ENCODE measurements at regions not wholly inside any gene's neighbourhood (a gene's known extent, or its start where the extent isn't known, plus 50 kb on each side); places are given as distances from the start of the nearest gene placed in this dataset.
"Not testable (repeated sequence)": the region's sequence is repeated elsewhere in the genome, so short reads cannot be mapped to it uniquely, and the experiment has no call there.

DNA sequence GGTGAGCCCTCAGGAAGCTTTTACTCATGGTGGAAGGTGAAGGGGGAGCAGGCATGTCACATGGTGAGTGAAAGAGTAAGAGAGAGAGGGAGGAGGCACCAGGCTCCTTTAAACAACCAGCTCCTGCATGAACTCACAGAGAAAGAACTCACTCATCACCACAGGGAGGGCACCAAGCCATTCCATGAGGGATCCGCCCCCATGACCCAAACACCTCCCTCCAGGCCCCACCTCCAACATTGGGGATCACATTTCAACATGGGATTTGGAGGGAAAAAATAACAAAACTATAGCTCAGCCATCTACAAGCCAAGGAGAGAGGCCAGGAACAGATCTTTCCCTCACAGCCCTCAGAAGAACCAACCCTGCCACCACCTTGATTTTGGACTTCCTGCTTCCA, 153.9 kb downstream of the GOLGA8K start:
- H3K4me3 ChIP-seq; H3K9me3 ChIP-seq; H3K4me1 ChIP-seq; H3K27ac ChIP-seq; H3K27me3 ChIP-seq; H3K36me3 ChIP-seq; intact Hi-C loops (cut with DNase I); DNase-seq: not testable (repeated sequence)
- WGBS, 2 donors, result no CpG with 5 or more reads among the region's 1 CpG

DNA sequence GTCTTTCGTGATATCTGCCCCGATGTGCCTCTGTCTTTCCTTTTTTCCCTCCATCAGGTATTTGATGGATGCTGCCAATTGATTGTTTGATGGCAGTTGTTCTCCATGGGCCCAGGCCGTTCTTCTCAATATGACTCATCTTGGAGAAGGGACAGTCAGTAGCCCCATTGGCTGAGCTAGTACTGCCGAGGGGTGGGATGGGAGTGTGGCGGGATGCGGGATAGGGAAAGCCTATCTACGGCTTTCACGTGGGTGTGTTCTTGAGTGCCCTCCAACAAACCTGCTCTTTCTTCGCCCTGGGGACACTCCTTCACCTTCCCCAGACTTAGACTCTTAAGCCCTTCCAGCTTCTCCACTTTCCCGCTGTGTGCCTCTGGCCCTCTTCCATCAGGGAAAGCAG, 159.4 kb downstream of the GOLGA8K start:
- H3K4me1 ChIP-seq; H3K4me3 ChIP-seq; H3K36me3 ChIP-seq; intact Hi-C loops (cut with DNase I); DNase-seq; H3K9me3 ChIP-seq; H3K27ac ChIP-seq; H3K27me3 ChIP-seq: not testable (repeated sequence)
- WGBS, 2 donors, result no CpG with 5 or more reads among the region's 10 CpGs

DNA sequence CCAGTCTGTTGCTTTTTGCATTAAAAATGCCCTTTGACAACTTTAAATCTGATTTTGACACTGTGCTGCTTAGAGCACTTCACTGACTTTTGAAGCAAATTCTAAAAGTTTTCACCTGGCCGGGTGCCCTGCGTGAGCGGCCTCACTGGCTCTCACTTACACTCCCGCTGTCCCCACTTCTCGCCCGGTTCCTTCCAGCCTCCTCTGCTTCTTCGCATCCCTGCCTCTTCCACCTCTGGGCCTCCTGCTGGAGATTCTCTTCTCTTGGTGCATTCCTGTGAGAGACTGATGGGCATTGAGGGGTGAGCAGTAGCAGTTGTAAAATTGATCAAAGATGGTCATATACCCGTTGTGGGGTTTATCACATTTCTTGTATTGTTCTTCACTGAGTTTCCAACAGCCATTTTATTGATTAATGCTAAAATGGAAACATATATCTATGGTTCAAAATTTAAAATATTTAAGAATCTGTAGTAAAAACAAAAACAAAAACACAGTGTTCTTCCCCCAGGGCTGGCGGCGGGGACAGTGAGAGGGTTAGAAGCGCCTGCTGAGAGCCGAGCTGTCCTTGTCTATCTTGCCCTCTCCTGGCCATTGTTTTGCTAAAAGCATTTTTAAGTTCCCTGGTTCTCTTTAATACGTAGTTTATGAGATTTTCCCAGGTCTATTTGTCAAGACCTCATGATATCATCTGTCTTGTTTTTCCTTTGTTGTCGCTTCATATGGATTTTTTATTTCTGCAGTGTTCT, 160.1 kb downstream of the GOLGA8K start:
- H3K9me3 ChIP-seq; intact Hi-C loops (cut with DNase I); H3K4me3 ChIP-seq; H3K27ac ChIP-seq; H3K4me1 ChIP-seq; DNase-seq; H3K27me3 ChIP-seq; H3K36me3 ChIP-seq: not testable (repeated sequence)
- WGBS, 2 donors, result 94 to 95% methylated on average over 7 of the region's 14 CpGs

DNA sequence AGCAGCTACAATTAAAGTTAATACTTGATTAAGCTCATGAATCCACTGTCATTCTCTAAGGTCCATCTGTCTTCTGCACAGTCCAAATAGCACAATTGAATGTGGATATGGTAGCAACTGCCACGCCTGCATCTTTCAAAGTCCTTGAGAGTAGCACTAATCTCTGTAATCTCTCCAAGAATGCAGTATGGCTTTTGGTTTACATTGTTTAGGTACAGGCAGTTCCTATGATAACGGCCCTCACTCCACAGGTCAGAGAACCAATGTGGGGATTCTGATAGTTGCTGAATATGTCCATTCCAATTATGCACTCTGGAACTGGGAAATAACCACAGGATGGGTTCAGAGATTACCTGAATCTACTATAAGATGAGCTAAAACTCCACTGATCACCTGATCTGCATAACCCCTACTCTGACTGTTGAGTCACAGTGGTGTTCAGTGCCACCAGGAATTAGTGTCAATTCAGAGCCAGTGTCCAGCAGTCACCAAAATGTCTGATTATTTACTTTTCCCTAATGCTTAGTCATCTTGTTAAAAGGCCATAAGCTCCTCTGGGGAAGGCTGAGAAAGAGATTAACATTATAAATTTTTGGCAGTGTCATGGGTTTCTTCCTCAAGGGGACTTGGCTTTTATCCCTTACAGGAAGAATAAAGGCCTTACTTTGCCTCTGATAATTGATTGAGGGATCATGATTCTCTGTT, 175.5 kb downstream of the GOLGA8K start:
- H3K4me1 ChIP-seq; intact Hi-C loops (cut with DNase I); DNase-seq; H3K9me3 ChIP-seq; H3K27ac ChIP-seq; H3K36me3 ChIP-seq; H3K27me3 ChIP-seq; H3K4me3 ChIP-seq: not testable (repeated sequence)
- WGBS, 2 donors, result no CpG with 5 or more reads among the region's 2 CpGs

DNA sequence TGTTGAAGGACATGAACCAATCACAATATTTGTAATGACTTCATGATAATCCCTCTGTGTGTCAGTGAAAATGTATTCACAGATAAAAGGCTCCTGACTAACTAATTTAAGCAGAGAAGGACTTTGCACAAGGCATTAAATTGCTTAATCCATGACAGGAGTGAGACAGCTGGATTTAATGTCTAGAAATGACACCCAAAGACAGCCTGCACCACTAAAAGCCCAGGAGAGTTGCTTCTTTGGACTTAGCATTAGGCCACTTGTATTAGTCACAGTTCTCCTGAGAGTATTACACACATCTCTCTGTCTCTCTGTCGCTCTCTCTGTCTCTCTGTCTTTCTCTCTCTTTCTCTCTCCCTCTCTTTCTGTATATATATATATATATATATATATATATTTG, 180.4 kb downstream of the GOLGA8K start:
- Histone ChIP-seq H3K9me3 (no peaks in the 10 kb centered on the region), H3K27ac (no peak overlapping the region), H3K27me3 (no peaks in the 10 kb centered on the region), H3K36me3 (no peaks in the 10 kb centered on the region), H3K4me3 (no peak overlapping the region), H3K4me1 (no peaks in the 10 kb centered on the region)
- intact Hi-C loops (cut with DNase I), result no loop called here
- DNase-seq, result no peak
- no peak for TF ChIP-seq POLR2A (IDR thresholded peaks at IDR 0.05)
- TF ChIP-seq, protein P1, sequence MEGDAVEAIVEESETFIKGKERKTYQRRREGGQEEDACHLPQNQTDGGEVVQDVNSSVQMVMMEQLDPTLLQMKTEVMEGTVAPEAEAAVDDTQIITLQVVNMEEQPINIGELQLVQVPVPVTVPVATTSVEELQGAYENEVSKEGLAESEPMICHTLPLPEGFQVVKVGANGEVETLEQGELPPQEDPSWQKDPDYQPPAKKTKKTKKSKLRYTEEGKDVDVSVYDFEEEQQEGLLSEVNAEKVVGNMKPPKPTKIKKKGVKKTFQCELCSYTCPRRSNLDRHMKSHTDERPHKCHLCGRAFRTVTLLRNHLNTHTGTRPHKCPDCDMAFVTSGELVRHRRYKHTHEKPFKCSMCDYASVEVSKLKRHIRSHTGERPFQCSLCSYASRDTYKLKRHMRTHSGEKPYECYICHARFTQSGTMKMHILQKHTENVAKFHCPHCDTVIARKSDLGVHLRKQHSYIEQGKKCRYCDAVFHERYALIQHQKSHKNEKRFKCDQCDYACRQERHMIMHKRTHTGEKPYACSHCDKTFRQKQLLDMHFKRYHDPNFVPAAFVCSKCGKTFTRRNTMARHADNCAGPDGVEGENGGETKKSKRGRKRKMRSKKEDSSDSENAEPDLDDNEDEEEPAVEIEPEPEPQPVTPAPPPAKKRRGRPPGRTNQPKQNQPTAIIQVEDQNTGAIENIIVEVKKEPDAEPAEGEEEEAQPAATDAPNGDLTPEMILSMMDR (IDR thresholded peaks at IDR 0.05), result no peak
- WGBS, 2 donors, result 73 to 93% methylated on average over 1 of the region's 1 CpG

Small RNA genes lying in the stretch of these regions (small RNA-seq; reads per million reads assigned to genes)
- gene RNU6-18P, result 0 reads per million in 4 donors

Measured in esophagus squamous epithelium (tissue), 5 donors.